GM19452 (cell line): ENCODE measurements at regions not wholly inside any gene's neighbourhood (a gene's known extent, or its start where the extent isn't known, plus 50 kb on each side); places are given as distances from the start of the nearest gene placed in this dataset.

Source experiments
- ATAC-seq: cut with Tn5 transposase; IDR thresholded peaks from one replicate; pipeline ENCODE4 v1.9.1; 2021; ENCODE audit not compliant: unreplicated experiment

- ATAC-seq, result no peak
Measured at GRCh38 chr4:38189445-38189844, 229.2 kb downstream of the PTTG2 start.

GRCh38 chr4:38190717-38191178, 230.6 kb downstream of the PTTG2 start:
- no peak for ATAC-seq

- ATAC-seq, result no peak
Measured at GRCh38 chr4:38192516-38192915, 232.3 kb downstream of the PTTG2 start.

- no peak for ATAC-seq
Measured at GRCh38 chr4:38193236-38193863, 233.2 kb downstream of the PTTG2 start.

GRCh38 chr4:38194047-38194602, 233.9 kb downstream of the PTTG2 start:
- ATAC-seq, result no peak

- no peak for ATAC-seq
Measured at GRCh38 chr4:38195486-38195885, 235.3 kb downstream of the PTTG2 start.

GRCh38 chr4:38195911-38196310, 235.7 kb downstream of the PTTG2 start:
- no peak for ATAC-seq

- ATAC-seq, result no peak
Measured at GRCh38 chr4:38202242-38202641, 242.0 kb downstream of the PTTG2 start.

GRCh38 chr4:38203609-38204008, 243.4 kb downstream of the PTTG2 start:
- ATAC-seq, result no peak

GRCh38 chr4:38204339-38205035, 244.3 kb downstream of the PTTG2 start:
- no peak for ATAC-seq

GRCh38 chr4:38205261-38205660, 245.1 kb downstream of the PTTG2 start:
- no peak for ATAC-seq

- ATAC-seq, result no peak
Measured at GRCh38 chr4:38207110-38207457, 246.9 kb downstream of the PTTG2 start.

- no peak for ATAC-seq
Measured at GRCh38 chr4:38209654-38210053, 249.5 kb downstream of the PTTG2 start.

- no peak for ATAC-seq
Measured at GRCh38 chr4:38210396-38211114, 250.4 kb downstream of the PTTG2 start.

- no peak for ATAC-seq
Measured at GRCh38 chr4:38211885-38212284, 251.7 kb downstream of the PTTG2 start.

GRCh38 chr4:38213083-38213805, 253.0 kb downstream of the PTTG2 start:
- ATAC-seq, result no peak

- no peak for ATAC-seq
Measured at GRCh38 chr4:38222892-38223291, 262.7 kb downstream of the PTTG2 start.

- ATAC-seq, result no peak
Measured at GRCh38 chr4:38223306-38223705, 263.1 kb downstream of the PTTG2 start.

- ATAC-seq, result no peak
Measured at GRCh38 chr4:38223782-38224236, 263.6 kb downstream of the PTTG2 start.

GRCh38 chr4:38224850-38225249, 264.7 kb downstream of the PTTG2 start:
- no peak for ATAC-seq

GRCh38 chr4:38226170-38226569, 266.0 kb downstream of the PTTG2 start:
- ATAC-seq, result no peak
